GM19397 (cell line): ENCODE measurements at regions not wholly inside any gene's neighbourhood (a gene's known extent, or its start where the extent isn't known, plus 50 kb on each side); places are given as distances from the start of the nearest gene placed in this dataset.
"Not testable (repeated sequence)": the region's sequence is repeated elsewhere in the genome, so short reads cannot be mapped to it uniquely, and the experiment has no call there.

Experiments used
- ATAC-seq: cut with Tn5 transposase; IDR thresholded peaks from one replicate; pipeline ENCODE4 v1.9.1; 2021; ENCODE audit warnings: mild to moderate bottlenecking, moderate library complexity; ENCODE audit not compliant: unreplicated experiment

GRCh38 chr13:103607995-103608394 lies 541.8 kb upstream of the SLC10A2 start:
- peak; percentile 93 for ATAC-seq

- ATAC-seq = no peak
Measured at GRCh38 chr13:103605546-103606326, 539.5 kb upstream of the SLC10A2 start.

- ATAC-seq = not testable (repeated sequence)
Measured at GRCh38 chr13:103599870-103600269, 533.7 kb upstream of the SLC10A2 start.

GRCh38 chr13:103598671-103599070 lies 532.5 kb upstream of the SLC10A2 start:
- ATAC-seq = no peak

- no peak for ATAC-seq
Measured at GRCh38 chr13:103573446-103573845, 507.2 kb upstream of the SLC10A2 start.

GRCh38 chr13:103568314-103568713 lies 502.1 kb upstream of the SLC10A2 start:
- peak; percentile 47 for ATAC-seq

GRCh38 chr13:103557878-103558277 lies 491.7 kb upstream of the SLC10A2 start:
- ATAC-seq = no peak

- no peak for ATAC-seq
Measured at GRCh38 chr13:103556681-103557080, 490.5 kb upstream of the SLC10A2 start.

GRCh38 chr13:103547914-103548313 lies 481.7 kb upstream of the SLC10A2 start:
- no peak for ATAC-seq

- no peak for ATAC-seq
Measured at GRCh38 chr13:103546271-103546670, 480.1 kb upstream of the SLC10A2 start.

- no peak for ATAC-seq
Measured at GRCh38 chr13:103542648-103543047, 476.4 kb upstream of the SLC10A2 start.

- no peak for ATAC-seq
Measured at GRCh38 chr13:103540382-103540765, 474.2 kb upstream of the SLC10A2 start.

GRCh38 chr13:103539721-103540381 lies 473.6 kb upstream of the SLC10A2 start:
- no peak for ATAC-seq

GRCh38 chr13:103539265-103539664 lies 473.0 kb upstream of the SLC10A2 start:
- ATAC-seq = no peak

GRCh38 chr13:103537616-103538015 lies 471.4 kb upstream of the SLC10A2 start:
- ATAC-seq = no peak

- no peak for ATAC-seq
Measured at GRCh38 chr13:103531278-103531677, 465.1 kb upstream of the SLC10A2 start.

- ATAC-seq = no peak
Measured at GRCh38 chr13:103528437-103528836, 462.2 kb upstream of the SLC10A2 start.

GRCh38 chr13:103525530-103525929 lies 459.3 kb upstream of the SLC10A2 start:
- ATAC-seq = no peak

GRCh38 chr13:103523858-103524257 lies 457.6 kb upstream of the SLC10A2 start:
- ATAC-seq = no peak

GRCh38 chr13:103521532-103521931 lies 455.3 kb upstream of the SLC10A2 start:
- no peak for ATAC-seq

GRCh38 chr13:103517768-103518102 lies 451.5 kb upstream of the SLC10A2 start:
- no peak for ATAC-seq

- ATAC-seq = peak; percentile 88
Measured at GRCh38 chr13:103517066-103517767, 451.0 kb upstream of the SLC10A2 start.
